HCT116 (cell line): ENCODE measurements at regions not wholly inside any gene's neighbourhood (a gene's known extent, or its start where the extent isn't known, plus 50 kb on each side); places are given as distances from the start of the nearest gene placed in this dataset.

ENCODE experiments used
- ATAC-seq: fragments of 200-7000 bp; cut with Tn5 transposase; 2 replicates; pipeline ENCODE4 v1.9.1; 2020; ENCODE audit warnings: mild to moderate bottlenecking, moderate library complexity
- BruUV-seq: library from RNA; stranded (reverse); fragments of 400-500 nt; replicated peaks from 2 replicates; lab custom pipeline; 2021; lab: Mats Ljungman, UMichigan
- CTCF ChIA-PET: fragments of 300-600 bp; sonication (Branson Sonifier 250); formaldehyde crosslinking; loops from one replicate; lab custom pipeline; 2021; ENCODE audit warnings: antibody characterized with exemption; lab: Charles Lee
- POLR2A ChIA-PET: fragments of 300-600, 350-600 bp; sonication (Branson Sonifier 250); formaldehyde crosslinking; loops from one replicate; lab custom pipeline; 2021; ENCODE audit warnings: antibody characterized with exemption; lab: Charles Lee
- RAD21 ChIA-PET, 2 experiments: fragments of 300-600 bp; sonication (Branson Sonifier 250); formaldehyde crosslinking; loops; one replicate each; lab custom pipeline; 2023; ENCODE audit warnings: low total read pairs in 2 of 2; ENCODE audit not compliant: uncharacterized antibody in 2 of 2, unreplicated experiment in 2 of 2, low non-redundant PET in 1 of 2; lab: Charles Lee
- DNase-seq: peaks from one replicate; pipeline ENCODE4 v3.0.0-alpha.2; 2010; ENCODE audit warnings: low read depth, low spot score
- H2AFZ ChIP-seq: fragments of 200-600 bp; shearing (Covaris generic), sonication (generic); 2 replicates; pipeline ENCODE4 v1.6.1; 2017; ENCODE audit warnings: low read depth, mixed run types, mixed read lengths, antibody characterized with exemption, low read length; ENCODE audit not compliant: poor library complexity, severe bottlenecking
- H3K27ac ChIP-seq: 2 replicates; pipeline ENCODE4 v1.5.1; 2012; ENCODE audit warnings: low read depth, low read length
- H3K27me3 ChIP-seq: fragments of 200-600 bp; sonication (generic); 2 replicates; pipeline ENCODE4 v1.6.1; 2016; ENCODE audit warnings: mixed run types, low read length, mixed read lengths; ENCODE audit not compliant: insufficient read depth
- H3K36me3 ChIP-seq, 2 experiments: fragments of 200-500 bp in 1 of 2; fragments of 200-600 bp in 1 of 2; sonication (Bioruptor generic) in 1 of 2; sonication (generic) in 1 of 2; 2 replicates each; pipeline versions ENCODE4 v1.5.1 to v1.6.1; 2014 to 2016; ENCODE audit warnings: low read length in 2 of 2, inconsistent platforms in 1 of 2, mixed read lengths in 1 of 2, mixed run types in 1 of 2; ENCODE audit not compliant: insufficient read depth in 2 of 2, control insufficient read depth in 1 of 2
- H3K4me1 ChIP-seq, 2 experiments: fragments of 200-600 bp in 1 of 2; sonication (generic) in 1 of 2; 2 replicates each; pipeline versions ENCODE4 v1.5.1 to v1.6.1; 2012 to 2017; ENCODE audit warnings: low read length in 2 of 2, inconsistent platforms in 1 of 2, mild to moderate bottlenecking in 1 of 2, mixed read lengths in 1 of 2, mixed run types in 1 of 2, moderate library complexity in 1 of 2; ENCODE audit not compliant: insufficient read depth in 2 of 2, control insufficient read depth in 1 of 2
- H3K4me2 ChIP-seq: fragments of 200-600 bp; sonication (generic); 2 replicates; pipeline ENCODE4 v1.6.1; 2017; ENCODE audit warnings: mixed run types, low read length, mixed read lengths
- H3K4me3 ChIP-seq, 2 experiments: fragments of 200-600 bp in 1 of 2; sonication (generic) in 1 of 2; replicated peaks in 1 of 2; 2 replicates each; pipeline ENCODE4 v1.5.1; 2011 to 2016; ENCODE audit warnings: low read length in 2 of 2, control low read depth in 1 of 2, low read depth in 1 of 2, mild to moderate bottlenecking in 1 of 2, mixed read lengths in 1 of 2, mixed run types in 1 of 2
- H3K79me2 ChIP-seq: fragments of 200-600 bp; sonication (generic); 2 replicates; pipeline ENCODE4 v1.6.1; 2017; ENCODE audit warnings: mild to moderate bottlenecking, mixed run types, low read length, moderate library complexity, mixed read lengths; ENCODE audit not compliant: insufficient read depth
- H3K9ac ChIP-seq: fragments of 200-600 bp; sonication (generic); 2 replicates; pipeline ENCODE4 v1.6.1; 2016; ENCODE audit warnings: low read length, mixed read lengths
- H3K9me2 ChIP-seq: fragments of 200-600 bp; sonication (generic), shearing (Covaris generic); 2 replicates; pipeline ENCODE4 v1.6.1; 2017; ENCODE audit warnings: mixed run types, mild to moderate bottlenecking, moderate library complexity; ENCODE audit not compliant: insufficient read depth
- H3K9me3 ChIP-seq, 2 experiments: fragments of 200-500 bp in 1 of 2; fragments of 200-600 bp in 1 of 2; sonication (Bioruptor generic) in 1 of 2; sonication (generic) in 1 of 2; 2 replicates each; pipeline ENCODE4 v1.6.1; 2014 to 2017; ENCODE audit warnings: low read length in 2 of 2, mixed read lengths in 2 of 2, inconsistent platforms in 1 of 2, low read depth in 1 of 2, mild to moderate bottlenecking in 1 of 2, mixed run types in 1 of 2, moderate library complexity in 1 of 2; ENCODE audit not compliant: control insufficient read depth in 1 of 2, insufficient read depth in 1 of 2
- H4K20me1 ChIP-seq: fragments of 200-600 bp; sonication (generic), shearing (Covaris generic); 2 replicates; pipeline ENCODE4 v1.6.1; 2017; ENCODE audit warnings: mixed run types, mild to moderate bottlenecking, moderate library complexity; ENCODE audit not compliant: insufficient read depth
- CBX3 ChIP-seq: IDR thresholded peaks from 2 replicates; pipeline ENCODE4 v1.6.1; 2012; ENCODE audit warnings: low read depth
- CEBPB ChIP-seq: IDR thresholded peaks from 2 replicates; pipeline ENCODE4 v1.6.1; 2012; ENCODE audit warnings: low read depth
- EGR1 ChIP-seq: IDR thresholded peaks from 2 replicates; pipeline ENCODE4 v1.6.1; 2012; ENCODE audit warnings: low read depth
- ELF1 ChIP-seq: IDR thresholded peaks from 2 replicates; pipeline ENCODE4 v1.6.1; 2012; ENCODE audit warnings: low read depth, borderline replicate concordance
- EZH2 ChIP-seq: fragments of 200-600 bp; sonication (generic); IDR thresholded peaks from 2 replicates; pipeline ENCODE4 v1.6.1; 2017; ENCODE audit warnings: antibody characterized with exemption, mixed run types
- FOSL1 ChIP-seq: IDR thresholded peaks from 2 replicates; pipeline ENCODE4 v1.6.1; 2012; ENCODE audit warnings: low read depth
- JUND ChIP-seq: IDR thresholded peaks from 2 replicates; pipeline ENCODE4 v1.6.1; 2012
- SIN3A ChIP-seq: IDR thresholded peaks from 2 replicates; pipeline ENCODE4 v1.6.1; 2012; ENCODE audit warnings: low read depth
- YY1 ChIP-seq: IDR thresholded peaks from 2 replicates; pipeline ENCODE4 v1.6.1; 2011; ENCODE audit warnings: low read length, low read depth, moderate library complexity, mild to moderate bottlenecking; ENCODE audit not compliant: insufficient replicate concordance; ENCODE audit errors: extremely low read depth
- ZBTB33 ChIP-seq: IDR thresholded peaks from 2 replicates; pipeline ENCODE4 v1.6.1; 2011; ENCODE audit warnings: mild to moderate bottlenecking, low read length, moderate library complexity; ENCODE audit not compliant: insufficient replicate concordance; ENCODE audit errors: extremely low read depth
- intact Hi-C: fragments of 100-400 bp; cut with micrococcal nuclease; formaldehyde crosslinking; loops from 2 replicates; pipeline ENCODE4 v1.10.0; 2022
- TF ChIP-seq, protein P1 (sequence below), 3 experiments: fragments of 200-600 bp in 1 of 3; sonication (generic) in 1 of 3; IDR thresholded peaks in 2 of 3; conservative IDR thresholded peaks in 1 of 3; 2 replicates each; pipeline ENCODE4 v1.5.1; 2012 to 2017; ENCODE audit warnings: low read depth in 2 of 3, low read length in 2 of 3, antibody characterized with exemption in 1 of 3, borderline replicate concordance in 1 of 3, control low read depth in 1 of 3, mild to moderate bottlenecking in 1 of 3, mixed read lengths in 1 of 3, mixed run types in 1 of 3, moderate library complexity in 1 of 3; ENCODE audit not compliant: insufficient read depth in 1 of 3

GRCh38 chr16:76023835-76024234 is 253.4 kb upstream of the CNTNAP4 start:
- Histone ChIP-seq H3K9me2 (no peaks in the 10 kb centered on the region), H3K36me3 (no peaks in the 10 kb centered on the region), H3K27me3 (no peaks in the 10 kb centered on the region), H3K9ac (no peak overlapping the region), H3K4me1 (no peaks in the 10 kb centered on the region), H3K9me3 (no peaks in the 10 kb centered on the region), H3K27ac (no peak overlapping the region), H3K4me3 (no peak overlapping the region), H4K20me1 (no peaks in the 10 kb centered on the region), H3K4me2 (no peak overlapping the region), H3K79me2 (no peaks in the 10 kb centered on the region), H2AFZ (no peak overlapping the region)
- DNase-seq (no peak), ATAC-seq (no peak)
- TF ChIP-seq CBX3: no peak
- no peak for TF ChIP-seq ZBTB33
- no peak for TF ChIP-seq SIN3A
- TF ChIP-seq YY1: no peak
- TF ChIP-seq CEBPB: no peak
- no peak for TF ChIP-seq ELF1
- TF ChIP-seq EGR1: no peak
- no peak for TF ChIP-seq EZH2
- no peak for TF ChIP-seq FOSL1
- TF ChIP-seq, protein P1, sequence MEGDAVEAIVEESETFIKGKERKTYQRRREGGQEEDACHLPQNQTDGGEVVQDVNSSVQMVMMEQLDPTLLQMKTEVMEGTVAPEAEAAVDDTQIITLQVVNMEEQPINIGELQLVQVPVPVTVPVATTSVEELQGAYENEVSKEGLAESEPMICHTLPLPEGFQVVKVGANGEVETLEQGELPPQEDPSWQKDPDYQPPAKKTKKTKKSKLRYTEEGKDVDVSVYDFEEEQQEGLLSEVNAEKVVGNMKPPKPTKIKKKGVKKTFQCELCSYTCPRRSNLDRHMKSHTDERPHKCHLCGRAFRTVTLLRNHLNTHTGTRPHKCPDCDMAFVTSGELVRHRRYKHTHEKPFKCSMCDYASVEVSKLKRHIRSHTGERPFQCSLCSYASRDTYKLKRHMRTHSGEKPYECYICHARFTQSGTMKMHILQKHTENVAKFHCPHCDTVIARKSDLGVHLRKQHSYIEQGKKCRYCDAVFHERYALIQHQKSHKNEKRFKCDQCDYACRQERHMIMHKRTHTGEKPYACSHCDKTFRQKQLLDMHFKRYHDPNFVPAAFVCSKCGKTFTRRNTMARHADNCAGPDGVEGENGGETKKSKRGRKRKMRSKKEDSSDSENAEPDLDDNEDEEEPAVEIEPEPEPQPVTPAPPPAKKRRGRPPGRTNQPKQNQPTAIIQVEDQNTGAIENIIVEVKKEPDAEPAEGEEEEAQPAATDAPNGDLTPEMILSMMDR (IDR thresholded peaks at IDR 0.05 in 2 of 3, conservative IDR thresholded peaks at IDR 0.05 in 1 of 3; ENCODE audit: borderline replicate concordance in 1 of 3, insufficient read depth in 1 of 3, low read depth in 2 of 3, low read length in 2 of 3): no peak
- TF ChIP-seq JUND: no peak
- ChIA-PET RAD21 (no interaction called here), POLR2A (no interaction called here), CTCF (no interaction called here)
- no TSS peak for BruUV-seq
- intact Hi-C loops: no loop called here
